ENCODE measurements at regions not wholly inside any gene's neighbourhood (a gene's known extent, or its start where the extent isn't known, plus 50 kb on each side); places are given as distances from the start of the nearest gene placed in this dataset.

DNA sequence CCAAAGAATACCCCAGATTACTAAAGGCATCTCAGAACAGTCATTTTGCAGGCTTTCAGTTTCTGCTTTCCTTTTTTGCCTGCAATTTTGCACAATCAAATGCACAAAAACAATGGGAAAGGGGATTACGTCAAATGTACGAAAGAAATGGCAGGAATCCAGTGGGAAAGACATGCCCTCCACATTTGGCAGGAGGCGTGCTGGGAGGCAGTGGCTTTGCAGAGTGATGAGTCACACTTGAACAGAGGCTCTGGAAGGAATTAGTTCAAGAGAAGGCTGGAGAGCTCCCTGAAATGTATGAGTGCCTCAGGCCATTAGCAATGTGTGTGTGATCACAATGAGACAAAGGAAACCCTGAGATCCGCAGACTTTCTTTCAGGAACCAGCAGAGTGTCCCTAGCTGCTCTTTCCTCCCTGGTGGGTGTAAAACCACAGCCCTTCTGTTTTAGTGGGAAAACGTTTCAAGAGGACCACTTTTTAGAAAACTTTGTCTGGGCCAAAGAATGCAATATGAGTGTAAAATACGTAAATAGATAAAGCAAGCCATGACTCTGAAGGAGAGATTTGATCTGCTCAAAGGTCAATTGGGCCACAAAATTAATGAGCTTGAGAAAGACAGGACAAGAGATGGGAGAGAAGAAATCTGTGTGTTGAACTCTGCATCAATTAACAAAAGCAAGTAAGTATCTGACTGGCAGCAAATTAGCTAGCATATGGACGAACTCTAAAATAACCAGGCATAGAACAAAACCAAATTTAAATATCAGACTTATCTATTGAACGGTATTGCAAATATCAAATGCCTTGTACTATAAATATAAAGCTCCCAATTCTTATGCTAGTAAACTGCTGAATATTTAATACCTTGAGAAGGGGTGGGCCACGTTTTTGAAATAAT, 155.4 kb upstream of the PDE3A start:
- intact Hi-C loops (cut with micrococcal nuclease), result no loop called here

DNA sequence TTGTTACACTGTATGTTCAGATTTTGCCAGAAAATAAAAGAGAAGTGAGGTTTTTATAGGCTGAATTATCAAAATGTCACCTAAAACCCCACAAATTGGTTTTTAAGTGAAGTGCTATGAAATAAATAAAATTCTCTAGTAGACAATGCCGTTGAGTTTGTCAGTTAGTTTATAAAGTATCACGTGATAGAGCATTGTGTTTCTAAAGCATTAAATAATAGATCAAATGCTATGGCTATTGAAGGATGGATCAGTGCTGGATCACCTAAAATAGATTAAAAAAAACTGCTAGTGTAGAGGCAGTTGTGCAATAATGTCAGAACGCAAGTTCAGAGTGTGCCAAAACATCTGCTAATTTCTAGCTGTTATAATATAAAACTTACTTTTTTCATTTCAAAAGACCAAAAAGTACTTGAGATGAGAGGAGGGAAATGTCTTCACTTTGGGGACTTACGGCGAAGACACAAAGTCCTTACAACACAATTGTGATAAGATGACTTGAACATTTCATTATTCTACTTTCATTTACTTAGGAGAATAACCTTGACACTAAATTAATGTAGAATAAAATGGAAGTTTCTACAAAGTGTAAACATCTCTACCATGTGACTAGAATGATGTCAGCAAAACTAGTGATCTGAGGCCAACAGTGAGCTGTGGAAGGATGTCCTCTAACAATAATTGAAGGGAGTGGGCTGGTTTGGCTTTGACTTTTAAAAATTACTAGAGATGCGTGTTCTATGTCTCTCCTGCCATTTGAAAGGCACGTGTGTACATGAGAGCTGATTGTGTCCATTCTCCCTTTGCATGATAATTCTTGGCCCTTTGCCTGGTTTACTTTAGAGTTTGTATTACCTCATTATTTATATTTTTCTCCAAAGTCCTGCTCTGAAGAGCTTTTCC, 154.4 kb upstream of the PDE3A start:
- intact Hi-C loops (cut with micrococcal nuclease), result no loop called here

DNA sequence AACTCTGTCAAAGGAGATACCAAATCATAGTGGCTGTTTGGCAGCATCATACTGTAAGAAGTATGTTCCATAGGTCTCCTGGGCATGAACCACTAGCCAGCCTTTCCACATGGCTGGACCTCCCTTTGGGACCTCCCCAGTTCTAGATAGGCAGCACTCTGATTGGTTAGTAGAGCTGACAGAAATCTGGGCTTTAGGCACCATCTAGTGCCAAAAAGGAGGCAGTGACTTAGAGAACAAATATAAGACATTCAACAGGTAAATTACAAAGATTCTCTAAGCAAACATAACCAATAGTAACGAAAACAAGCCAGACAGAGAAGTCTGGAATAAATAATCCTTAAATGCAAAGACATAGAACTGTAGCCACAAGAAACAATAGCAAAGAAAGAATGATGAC, 148.0 kb upstream of the PDE3A start:
- intact Hi-C loops (cut with micrococcal nuclease), result no loop called here

DNA sequence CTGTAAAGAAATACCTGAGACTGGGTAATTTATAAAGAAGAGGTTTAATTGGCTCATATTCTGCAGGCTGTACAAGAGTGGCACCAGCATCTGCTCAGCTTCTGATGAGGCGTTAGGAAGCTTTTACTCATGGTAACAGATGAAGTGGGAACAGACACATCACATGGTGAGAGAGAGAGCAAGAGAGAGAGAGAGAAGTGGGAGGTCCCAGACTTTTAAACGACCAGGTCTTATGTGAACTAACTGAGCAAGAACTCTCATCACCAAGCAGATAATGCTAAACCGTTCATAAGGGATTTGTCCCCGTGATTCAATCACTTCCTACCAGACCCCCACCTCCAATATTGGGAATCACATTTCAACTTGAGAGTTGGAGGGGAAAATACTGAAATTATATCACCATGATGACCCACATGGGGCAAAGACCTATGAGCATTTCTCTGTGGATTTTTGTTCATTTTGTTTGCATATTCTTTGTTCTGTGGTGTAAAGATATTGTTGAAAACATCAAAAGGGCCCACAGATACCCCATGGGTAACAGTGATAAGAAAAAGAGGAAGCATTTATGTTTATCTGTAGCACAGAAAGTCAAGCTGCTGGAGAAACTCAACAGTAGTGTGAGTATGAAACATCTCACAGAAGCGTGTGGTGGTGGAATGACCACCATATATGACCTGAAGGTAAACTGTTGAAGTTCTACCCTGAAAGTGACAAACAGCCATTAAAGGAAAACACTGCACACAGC, 135.2 kb upstream of the PDE3A start:
- intact Hi-C loops (cut with micrococcal nuclease), result no loop called here

DNA sequence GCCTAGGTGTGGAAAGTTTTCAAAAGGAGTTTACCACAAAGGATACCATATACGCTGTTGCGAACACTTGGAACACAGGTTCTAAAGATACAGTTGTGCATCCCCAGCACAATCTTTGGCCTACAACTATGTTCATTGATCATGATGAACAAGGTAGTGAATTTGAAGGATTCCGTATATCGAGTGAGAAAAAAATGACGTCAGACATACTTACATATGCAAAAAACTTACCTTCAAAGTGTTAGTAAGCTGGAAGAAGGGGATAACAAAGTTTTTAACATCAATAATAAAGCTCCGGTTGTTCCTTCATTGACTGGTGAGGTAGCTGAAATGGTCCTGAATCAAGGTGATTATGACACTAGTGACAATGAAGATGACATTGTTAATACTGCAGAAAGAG, 133.9 kb upstream of the PDE3A start:
- intact Hi-C loops (cut with micrococcal nuclease), result no loop called here

DNA sequence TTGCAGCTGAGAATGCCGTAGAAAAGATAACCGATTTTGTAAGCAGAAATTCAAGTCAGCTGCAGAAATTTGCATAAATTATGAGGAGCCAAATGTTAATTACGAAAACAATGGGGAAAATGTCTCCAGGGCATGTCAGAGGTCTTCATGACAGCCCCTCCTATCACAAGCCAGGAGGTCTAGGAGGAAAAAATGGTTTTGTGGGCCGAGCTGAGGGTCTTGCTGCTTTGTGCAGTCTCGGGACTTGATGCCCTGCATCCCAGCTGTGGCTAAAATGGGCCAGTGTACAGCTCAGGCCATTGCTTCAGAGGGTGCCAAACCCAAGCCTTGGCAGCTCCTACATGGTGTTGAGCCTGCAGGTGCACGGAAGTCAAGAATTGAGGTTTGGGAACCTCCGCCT, 131.2 kb upstream of the PDE3A start:
- intact Hi-C loops (cut with micrococcal nuclease), result no loop called here

DNA sequence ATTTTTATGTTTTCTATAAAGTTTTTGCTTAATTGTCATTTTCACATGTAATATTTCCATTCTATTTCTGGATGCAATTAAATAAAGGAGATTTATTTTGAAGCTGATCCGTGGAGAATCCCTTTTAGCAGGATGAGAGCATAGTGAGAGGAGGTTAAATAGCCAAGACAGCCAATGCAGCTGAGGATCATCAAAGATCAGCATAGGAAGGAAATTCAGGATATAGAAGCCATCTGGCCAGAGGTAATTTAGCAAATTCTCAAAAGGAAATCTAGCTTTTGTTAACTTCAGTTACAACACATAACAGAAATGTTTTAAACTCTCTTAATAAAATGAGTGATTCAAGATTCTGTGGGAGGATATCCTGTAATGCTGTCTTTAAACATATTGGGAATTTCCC, 122.8 kb upstream of the PDE3A start:
- intact Hi-C loops (cut with micrococcal nuclease), result no loop called here

DNA sequence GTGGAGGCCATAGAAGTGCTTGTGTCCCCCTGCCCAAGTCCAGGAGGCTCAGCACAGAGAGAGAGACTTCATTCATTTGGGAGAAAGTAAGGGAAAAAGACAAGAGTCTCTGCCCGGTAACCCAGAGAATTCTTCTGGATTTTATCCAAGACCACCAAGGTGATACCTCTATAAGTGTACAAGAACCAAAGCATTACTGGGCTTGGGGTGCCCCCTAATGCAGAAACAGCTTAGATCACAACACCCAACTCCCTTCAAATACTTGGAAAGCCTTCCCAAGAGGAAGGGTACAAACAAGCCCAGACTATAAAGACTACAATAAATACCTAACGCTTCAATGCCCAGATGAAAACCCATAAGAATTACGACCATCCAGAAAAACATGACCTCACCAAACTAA, 119.7 kb upstream of the PDE3A start:
- intact Hi-C loops (cut with micrococcal nuclease), result no loop called here

DNA sequence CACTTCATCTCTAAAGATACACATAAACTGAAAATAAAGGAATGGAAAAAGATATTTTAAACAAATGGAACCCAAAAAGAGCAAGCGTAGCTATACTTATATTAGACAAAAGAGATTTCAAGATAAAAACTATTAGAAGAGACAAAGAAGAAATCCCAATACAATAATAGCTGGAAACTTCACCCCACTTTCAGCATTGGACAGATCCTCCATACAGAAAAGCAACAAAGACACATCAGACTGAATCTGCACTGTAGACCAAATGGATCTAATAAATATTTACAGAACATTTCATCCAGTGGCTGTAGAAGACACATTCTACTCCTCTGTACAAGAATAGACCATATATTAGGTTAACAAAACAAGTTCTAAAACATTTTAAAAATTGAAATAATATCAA, 117.6 kb upstream of the PDE3A start:
- intact Hi-C loops (cut with micrococcal nuclease), result no loop called here

DNA sequence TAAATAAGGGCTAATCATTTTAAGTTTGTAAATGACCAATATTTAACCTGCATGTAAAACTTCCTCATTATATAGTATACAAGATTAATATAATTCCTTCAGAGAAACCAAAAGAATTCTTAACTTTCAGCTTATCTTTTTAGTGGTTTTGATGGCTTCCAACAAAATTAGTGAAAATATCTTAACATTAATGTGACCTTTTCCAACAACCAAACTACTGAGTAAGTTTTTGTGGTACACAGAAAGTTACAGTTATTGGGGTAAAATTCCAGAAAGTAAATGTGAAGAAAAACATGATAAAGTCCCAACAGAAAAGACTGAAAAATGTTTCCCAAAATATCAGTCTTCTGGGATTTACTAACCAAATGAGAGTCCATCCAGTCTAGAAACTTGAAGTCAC, 111.0 kb upstream of the PDE3A start:
- intact Hi-C loops (cut with micrococcal nuclease), result no loop called here

DNA sequence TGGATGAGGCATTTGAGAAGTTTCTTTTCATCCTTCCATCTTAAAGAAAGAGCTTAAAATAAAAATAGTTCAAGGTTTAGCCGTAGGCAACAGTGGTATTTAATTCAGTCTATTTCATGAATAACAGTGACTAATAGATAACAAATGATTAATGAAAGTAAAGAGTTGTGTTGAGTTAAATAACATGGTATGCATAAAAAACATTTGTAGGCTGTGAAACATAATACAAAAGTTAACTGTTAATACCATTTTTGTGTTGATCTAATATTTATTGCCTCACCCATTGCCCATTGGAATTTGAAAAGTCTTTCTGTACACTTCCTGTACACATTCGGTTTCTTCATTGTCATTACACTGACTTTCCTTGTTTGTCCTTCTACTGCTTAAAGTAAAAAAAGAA, 108.6 kb upstream of the PDE3A start:
- intact Hi-C loops (cut with micrococcal nuclease), result no loop called here

DNA sequence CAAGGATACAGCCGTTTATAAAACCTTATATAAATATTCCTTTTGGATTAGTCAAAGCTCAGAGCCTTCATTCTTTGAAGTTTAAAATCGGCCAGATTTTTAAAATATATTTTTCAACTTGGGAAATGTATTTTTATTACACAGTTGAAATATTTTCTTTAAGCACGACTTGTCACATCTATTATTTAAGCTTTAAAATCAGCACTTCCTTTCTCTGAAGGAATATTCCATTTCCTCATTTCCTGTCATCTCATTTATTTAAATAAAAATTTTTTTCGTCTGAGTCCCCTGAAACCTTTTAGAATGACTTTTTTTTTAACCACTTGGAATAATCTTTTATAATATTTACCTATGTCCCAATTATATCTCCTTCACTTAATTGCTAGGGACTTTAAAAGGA, 107.5 kb upstream of the PDE3A start:
- intact Hi-C loops (cut with micrococcal nuclease), result no loop called here

DNA sequence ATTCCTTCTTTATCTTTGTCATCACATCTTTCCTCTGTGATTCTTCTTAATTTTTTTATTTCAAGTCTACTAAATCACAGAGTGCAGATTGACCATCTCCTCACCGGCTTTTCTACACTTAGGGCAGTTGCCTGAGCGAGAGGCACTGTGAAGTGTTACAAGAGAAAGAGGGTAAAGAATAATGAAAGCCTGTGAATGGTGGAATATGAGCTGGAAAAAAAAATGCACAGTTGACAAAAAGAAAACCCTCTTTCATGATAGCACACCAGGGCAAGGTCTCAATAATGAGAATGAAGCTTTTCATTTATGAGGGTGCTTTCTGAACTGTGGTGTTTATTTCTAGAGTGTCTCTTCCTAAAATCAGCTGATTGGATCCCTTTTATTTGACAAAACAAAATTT, 106.2 kb upstream of the PDE3A start:
- intact Hi-C loops (cut with micrococcal nuclease), result no loop called here

DNA sequence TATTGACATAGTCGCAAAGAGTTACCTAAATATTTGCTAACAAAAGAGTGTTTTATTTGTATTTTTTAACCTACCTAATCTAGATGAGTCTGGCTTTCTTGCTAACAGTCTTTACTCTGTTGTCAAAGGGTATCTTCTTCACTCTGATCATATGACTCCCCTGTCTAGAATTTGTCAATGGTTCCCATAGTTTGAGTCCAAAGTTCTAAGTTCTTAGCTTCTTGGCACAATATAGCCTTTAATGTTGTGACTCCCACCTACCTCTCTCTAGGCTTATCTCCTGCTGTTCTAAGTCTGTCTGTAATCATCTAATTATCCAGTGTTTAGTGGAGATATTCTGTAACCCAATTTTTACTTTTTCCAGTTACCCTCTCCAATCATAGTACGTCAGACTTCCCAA, 104.3 kb upstream of the PDE3A start:
- intact Hi-C loops (cut with micrococcal nuclease), result no loop called here

DNA sequence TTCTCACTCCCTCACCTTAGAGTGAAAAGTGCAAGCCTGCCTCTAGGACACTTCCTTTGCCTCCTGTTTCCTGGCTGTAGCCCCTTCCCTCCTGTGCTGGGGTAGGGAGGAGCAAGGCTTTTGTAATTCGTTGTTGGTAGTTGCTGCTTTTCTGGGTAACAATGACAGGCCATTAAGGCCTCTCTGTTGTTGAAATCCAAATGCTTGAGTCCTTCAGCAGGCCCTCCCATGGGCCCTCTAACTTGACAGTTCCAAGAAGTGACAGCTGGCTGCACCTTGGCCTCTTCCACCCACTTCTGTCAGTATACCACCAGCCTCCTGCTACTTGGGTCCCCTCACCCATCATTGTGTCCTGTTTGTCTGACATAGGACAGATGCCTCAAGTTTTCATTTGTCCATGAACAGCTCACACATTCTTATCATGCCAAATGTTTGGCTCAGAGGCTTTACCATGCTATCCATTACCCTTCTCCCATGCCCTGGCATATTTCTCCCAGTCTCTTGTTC, 103.7 kb upstream of the PDE3A start:
- intact Hi-C loops (cut with micrococcal nuclease), result no loop called here

DNA sequence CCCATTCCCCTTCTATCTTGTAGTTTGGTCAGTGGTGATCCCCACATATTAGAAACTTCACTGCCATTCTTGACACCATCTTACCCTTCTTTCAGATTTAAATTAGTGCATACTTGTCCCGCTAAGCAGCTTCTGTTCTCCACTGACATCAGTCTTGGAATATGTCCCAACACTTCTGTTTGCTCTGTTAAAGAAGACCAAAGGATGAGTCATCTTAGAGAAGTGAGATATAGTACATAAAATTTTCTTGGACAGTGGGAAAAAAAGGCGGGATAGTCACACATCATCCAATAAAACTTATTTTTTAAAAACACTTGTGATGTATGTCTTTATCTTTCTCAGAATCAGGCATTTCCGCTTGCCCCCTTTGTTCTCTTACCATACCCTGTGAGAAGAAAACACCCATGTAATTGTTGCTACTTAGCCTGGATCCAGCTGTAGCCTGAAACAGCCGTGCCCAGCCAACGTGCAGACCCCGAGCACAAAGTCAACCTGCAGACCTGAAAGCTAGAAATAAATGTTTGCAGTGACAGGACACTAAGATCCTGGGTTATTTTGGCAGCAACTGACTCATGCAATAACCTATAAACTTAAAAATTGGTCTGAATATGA, 100.1 kb upstream of the PDE3A start:
- intact Hi-C loops (cut with micrococcal nuclease), result no loop called here

DNA sequence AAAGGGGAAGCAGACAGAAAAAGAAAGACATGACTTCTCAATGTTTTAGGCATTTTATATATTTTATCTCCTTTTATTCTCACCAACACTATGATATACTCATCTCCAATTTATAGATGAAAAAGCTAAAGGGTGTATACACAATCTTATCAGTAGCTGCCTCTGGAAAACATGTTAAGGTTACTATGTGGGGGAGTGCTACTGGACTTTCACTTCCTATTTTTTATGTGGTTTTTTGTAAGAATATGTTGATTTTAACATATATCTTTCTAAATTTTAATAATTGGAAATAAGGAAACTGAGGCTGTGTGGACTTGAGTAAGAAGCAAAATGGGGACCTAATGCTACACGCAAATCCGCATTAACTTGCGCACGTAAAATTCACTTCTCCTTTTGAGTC, 99.6 kb upstream of the PDE3A start:
- intact Hi-C loops (cut with micrococcal nuclease), result no loop called here

DNA sequence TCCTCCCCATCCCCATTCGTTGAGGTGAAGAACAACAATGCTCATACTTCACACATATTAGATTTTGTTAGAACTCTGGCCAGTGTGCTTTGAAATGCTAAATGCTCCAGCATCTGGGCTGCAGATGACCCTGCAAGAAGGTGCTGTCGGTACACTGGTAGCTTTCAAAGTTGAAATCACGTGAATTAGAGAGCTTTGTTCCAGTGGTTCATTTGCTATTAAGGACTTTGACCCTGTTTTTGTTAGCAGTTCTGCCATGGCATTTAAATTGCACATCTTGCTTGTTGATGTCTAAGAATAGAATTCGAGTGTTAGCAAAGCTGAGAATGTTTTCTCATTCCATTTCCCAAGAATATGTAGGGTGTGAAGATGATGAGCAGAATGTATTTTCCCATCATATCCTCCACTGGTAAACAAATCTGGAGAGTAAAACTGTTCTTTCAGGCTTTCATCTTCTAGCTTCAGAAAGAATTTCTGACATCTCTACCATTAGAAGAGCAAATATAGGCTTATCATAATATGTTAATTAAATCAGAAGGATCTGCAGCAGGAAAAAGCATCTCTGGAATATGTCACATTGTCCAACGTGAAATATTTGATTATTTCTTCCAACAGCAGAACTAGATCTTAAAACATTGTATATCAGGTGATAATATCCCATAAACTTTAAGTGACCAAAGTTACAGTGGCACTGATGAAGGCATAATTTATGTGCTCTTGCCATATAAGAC, 98.8 kb upstream of the PDE3A start:
- intact Hi-C loops (cut with micrococcal nuclease), result no loop called here

DNA sequence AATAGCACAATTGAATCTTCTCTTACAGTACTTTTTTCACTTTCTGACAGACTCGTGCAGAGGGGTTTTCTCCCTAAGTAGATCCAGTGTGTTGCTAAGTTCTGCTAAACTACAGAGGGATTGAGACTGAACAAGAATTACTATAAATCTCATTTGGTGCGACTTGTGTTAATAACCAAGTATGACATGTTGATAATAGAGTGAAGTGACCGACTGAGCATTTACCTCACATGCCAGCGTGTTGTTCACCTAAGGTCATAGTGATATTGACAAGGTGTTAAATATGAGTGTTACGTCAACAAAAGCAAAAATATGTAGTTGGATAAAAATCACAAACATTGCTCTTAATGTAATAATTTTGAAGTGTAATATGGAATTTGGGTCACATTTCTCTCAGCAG, 97.8 kb upstream of the PDE3A start:
- intact Hi-C loops (cut with micrococcal nuclease), result no loop called here

DNA sequence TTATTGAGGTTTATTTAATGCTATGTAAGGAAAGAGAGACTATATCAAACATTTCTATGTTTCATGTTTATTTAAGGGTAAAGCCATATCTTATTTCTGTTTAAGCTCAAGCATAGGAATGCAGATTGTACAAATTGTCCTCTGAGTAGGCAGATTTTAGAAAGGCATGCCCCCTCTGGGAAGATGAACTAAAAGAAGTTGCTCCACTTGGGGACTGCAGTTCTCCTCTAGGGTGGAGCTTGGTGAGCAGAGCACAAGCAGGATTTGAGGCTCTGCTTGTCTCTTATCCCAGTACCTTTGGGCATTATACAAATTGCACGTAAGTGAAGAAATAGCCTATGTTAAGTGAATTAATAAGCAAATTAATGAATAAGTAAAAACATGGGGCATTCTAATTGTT, 96.2 kb upstream of the PDE3A start:
- intact Hi-C loops (cut with micrococcal nuclease), result no loop called here

DNA sequence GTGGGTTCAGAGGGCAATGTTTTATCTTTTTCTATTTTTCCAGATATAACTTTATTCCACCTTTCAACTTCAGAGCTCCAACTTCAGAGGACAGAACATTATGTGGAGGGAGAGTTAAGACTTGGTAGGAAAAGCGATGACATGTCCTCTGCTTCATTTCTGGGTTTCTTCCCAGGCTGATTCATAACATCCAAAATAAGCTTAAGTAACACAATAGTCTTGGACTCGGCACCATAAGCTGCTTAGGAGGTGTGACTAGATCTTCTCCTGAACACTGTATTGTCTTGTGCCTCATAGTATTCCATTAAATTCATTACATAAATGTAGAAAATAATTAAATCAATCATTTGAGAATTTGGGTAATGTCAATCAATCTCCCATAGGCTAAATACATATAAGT, 95.5 kb upstream of the PDE3A start:
- intact Hi-C loops (cut with micrococcal nuclease), result no loop called here

All from T-helper 2 cell treated with Interferon-gamma antibody and Interleukin-4, amounts not matched to agents 100 ng/mL and 5 ng/mL, for 36 hours (primary cell).